H1 (cell line): ENCODE measurements at regions not wholly inside any gene's neighbourhood (a gene's known extent, or its start where the extent isn't known, plus 50 kb on each side); places are given as distances from the start of the nearest gene placed in this dataset.

Experiments used
- CTCF ChIA-PET: fragments of 300-600 bp; sonication (Branson Sonifier 250); formaldehyde crosslinking; loops from one replicate; lab custom pipeline; 2021; ENCODE audit not compliant: partially characterized antibody; lab: Charles Lee
- POLR2A ChIA-PET: fragments of 300-600 bp; sonication (Branson Sonifier 250); formaldehyde crosslinking; loops from one replicate; lab custom pipeline; 2021; ENCODE audit warnings: inconsistent platforms; ENCODE audit not compliant: partially characterized antibody; lab: Charles Lee
- DNase-seq, 2 experiments: peaks; one replicate each; pipeline versions ENCODE4 v3.0.0 to v3.0.0-alpha.2; 2010 to 2022; ENCODE audit warnings: low spot score in 2 of 2, low read depth in 1 of 2, mixed read lengths in 1 of 2
- FAIRE-seq: peaks from 2 replicates; lab custom pipeline; 2011; peaks lifted over from hg19 to GRCh38; lab: Jason Lieb, UNC
- H2AFZ ChIP-seq: 2 replicates; pipeline ENCODE4 v1.8.1; 2012; ENCODE audit warnings: low read length, inconsistent platforms
- H2AK5ac ChIP-seq: 2 replicates; pipeline ENCODE4 v1.6.1; 2013; ENCODE audit warnings: low read depth, low read length
- H2BK120ac ChIP-seq: replicated peaks from 2 replicates; pipeline ENCODE3; 2013; ENCODE audit warnings: low read depth, low read length, inconsistent platforms
- H2BK12ac ChIP-seq: 2 replicates; pipeline ENCODE4 v1.6.1; 2013; ENCODE audit warnings: low read depth, low read length
- H2BK15ac ChIP-seq: 2 replicates; pipeline ENCODE4 v1.6.1; 2013; ENCODE audit warnings: low read length
- H2BK20ac ChIP-seq: 2 replicates; pipeline ENCODE4 v1.6.1; 2013; ENCODE audit warnings: low read length
- H2BK5ac ChIP-seq: 2 replicates; pipeline ENCODE4 v1.6.1; 2013; ENCODE audit warnings: low read depth, low read length
- H3K14ac ChIP-seq: 2 replicates; pipeline ENCODE4 v1.6.1; 2013; ENCODE audit warnings: inconsistent platforms; ENCODE audit not compliant: insufficient read length
- H3K18ac ChIP-seq: 2 replicates; pipeline ENCODE4 v1.6.1; 2013; ENCODE audit warnings: low read length; ENCODE audit errors: extremely low read depth
- H3K23ac ChIP-seq: 2 replicates; pipeline ENCODE4 v1.6.1; 2013; ENCODE audit warnings: inconsistent platforms; ENCODE audit not compliant: insufficient read length
- H3K23me2 ChIP-seq: 2 replicates; pipeline ENCODE4 v1.6.1; 2013; ENCODE audit warnings: low read depth, low read length
- H3K27ac ChIP-seq: 2 replicates; pipeline ENCODE4 v1.6.1; 2011; ENCODE audit warnings: low read depth, low read length, inconsistent platforms
- H3K27me3 ChIP-seq, 4 experiments: replicated peaks in 1 of 4; 1 replicate in 1 of 4; 2 replicates in 3 of 4; pipeline versions ENCODE4 v1.6.1 to v1.8.1; 2011 to 2013; ENCODE audit warnings: low read length in 3 of 4, mild to moderate bottlenecking in 3 of 4, inconsistent platforms in 2 of 4, mixed read lengths in 2 of 4, moderate library complexity in 1 of 4; ENCODE audit not compliant: control insufficient read depth in 3 of 4, insufficient read depth in 3 of 4; ENCODE audit errors: extremely low read depth in 1 of 4
- H3K36me3 ChIP-seq, 4 experiments: 2 replicates each; pipeline versions ENCODE4 v1.6.1 to v1.8.1; 2011 to 2013; ENCODE audit warnings: mild to moderate bottlenecking in 4 of 4, low read length in 3 of 4, moderate library complexity in 2 of 4, control low read depth in 1 of 4, inconsistent platforms in 1 of 4; ENCODE audit not compliant: insufficient read depth in 4 of 4, control insufficient read depth in 2 of 4
- H3K4ac ChIP-seq: replicated peaks from 2 replicates; pipeline ENCODE3; 2013; ENCODE audit warnings: low read length, low read depth, mixed read lengths, inconsistent platforms; ENCODE audit not compliant: insufficient read length
- H3K4me1 ChIP-seq, 4 experiments: replicated peaks in 1 of 4; 1 replicate in 1 of 4; 2 replicates in 3 of 4; pipeline versions ENCODE4 v1.6.1 to v1.8.1; 2011 to 2013; ENCODE audit warnings: low read length in 3 of 4, inconsistent platforms in 2 of 4, mixed read lengths in 1 of 4; ENCODE audit not compliant: insufficient read depth in 4 of 4, control insufficient read depth in 3 of 4
- H3K4me2 ChIP-seq, 2 experiments: 2 replicates each; pipeline versions ENCODE4 v1.6.1 to v1.8.1; 2011 to 2013; ENCODE audit warnings: low read depth in 2 of 2, low read length in 2 of 2, control low read depth in 1 of 2, inconsistent platforms in 1 of 2, mild to moderate bottlenecking in 1 of 2; ENCODE audit not compliant: insufficient read depth in 1 of 2
- H3K4me3 ChIP-seq, 4 experiments: fragments of 200-600, 300-600 bp in 1 of 4; sonication (generic), shearing (Covaris generic), sonication (Bioruptor Twin) in 1 of 4; 2 replicates each; pipeline versions ENCODE4 v1.5.1 to v1.8.1; 2011 to 2016; ENCODE audit warnings: low read length in 4 of 4, low read depth in 3 of 4, control low read depth in 2 of 4, inconsistent platforms in 2 of 4, mild to moderate bottlenecking in 2 of 4, mixed read lengths in 1 of 4, moderate library complexity in 1 of 4; ENCODE audit not compliant: insufficient read depth in 2 of 4; ENCODE audit errors: extremely low read depth in 1 of 4
- H3K56ac ChIP-seq: replicated peaks from 2 replicates; pipeline ENCODE3; 2013; ENCODE audit warnings: low read depth, mild to moderate bottlenecking, mixed read lengths, low read length, inconsistent platforms; ENCODE audit not compliant: insufficient read length
- H3K79me1 ChIP-seq: 2 replicates; pipeline ENCODE4 v1.6.1; 2013; ENCODE audit warnings: low read depth, low read length, control low read depth
- H3K79me2 ChIP-seq, 2 experiments: 2 replicates each; pipeline versions ENCODE4 v1.6.1 to v1.8.1; 2012 to 2013; ENCODE audit warnings: low read length in 2 of 2, mild to moderate bottlenecking in 2 of 2, inconsistent platforms in 1 of 2; ENCODE audit not compliant: insufficient read depth in 2 of 2, control insufficient read depth in 1 of 2
- H3K9ac ChIP-seq, 4 experiments: replicated peaks in 1 of 4; 1 replicate in 1 of 4; 2 replicates in 3 of 4; pipeline versions ENCODE4 v1.6.1 to v1.8.1; 2011 to 2013; ENCODE audit warnings: low read depth in 3 of 4, low read length in 3 of 4, control low read depth in 2 of 4, mild to moderate bottlenecking in 2 of 4, moderate library complexity in 2 of 4, inconsistent platforms in 1 of 4; ENCODE audit errors: extremely low read depth in 1 of 4
- H3K9me3 ChIP-seq, 2 experiments: 2 replicates each; pipeline versions ENCODE4 v1.6.1 to v1.8.1; 2012 to 2013; ENCODE audit warnings: mild to moderate bottlenecking in 2 of 2, moderate library complexity in 2 of 2, control low read depth in 1 of 2, inconsistent platforms in 1 of 2, low read depth in 1 of 2, low read length in 1 of 2, mixed read lengths in 1 of 2; ENCODE audit not compliant: insufficient read depth in 2 of 2
- H4K20me1 ChIP-seq, 2 experiments: replicated peaks in 1 of 2; 2 replicates each; pipeline versions ENCODE3 to v1.8.1; 2011 to 2013; ENCODE audit warnings: inconsistent platforms in 2 of 2, low read length in 2 of 2, mild to moderate bottlenecking in 1 of 2; ENCODE audit not compliant: insufficient read depth in 2 of 2, control insufficient read depth in 1 of 2
- H4K5ac ChIP-seq: 2 replicates; pipeline ENCODE4 v1.6.1; 2013; ENCODE audit warnings: low read length, low read depth, mixed read lengths, inconsistent platforms; ENCODE audit not compliant: insufficient read length
- H4K8ac ChIP-seq: 2 replicates; pipeline ENCODE4 v1.8.0; 2013; ENCODE audit warnings: mild to moderate bottlenecking, moderate library complexity, low read length, inconsistent platforms; ENCODE audit not compliant: insufficient read depth; ENCODE audit errors: extremely low read depth
- H4K91ac ChIP-seq: replicated peaks from 2 replicates; pipeline ENCODE3; 2013; ENCODE audit warnings: low read length, mixed read lengths, inconsistent platforms; ENCODE audit not compliant: insufficient read length
- POLR2AphosphoS5 ChIP-seq: IDR thresholded peaks from 2 replicates; pipeline ENCODE4 v1.6.1; 2011; ENCODE audit warnings: low read depth, low read length
- TEAD4 ChIP-seq: IDR thresholded peaks from 2 replicates; pipeline ENCODE4 v1.6.1; 2012; ENCODE audit warnings: low read depth, low read length, inconsistent platforms, mixed read lengths
- WGBS, 2 experiments: shearing (Covaris generic) in 1 of 2; methylation state at CpG; one replicate each; pipeline versions ENCODE4 v1.1.6 to v1.1.7; 2013 to 2015; ENCODE audit warnings: low lambda C conversion rate in 2 of 2, mixed read lengths in 2 of 2, inconsistent platforms in 1 of 2, low coverage in 1 of 2, missing lambda C conversion rate in 1 of 2; ENCODE audit not compliant: insufficient replicate concordance in 2 of 2, insufficient coverage in 1 of 2, insufficient read length in 1 of 2; ENCODE audit errors: extremely low coverage in 1 of 2, missing lambda C conversion rate in 1 of 2; 5-methylcytosine and 5-hydroxymethylcytosine counted together

GRCh38 chr7:131637859-131638258 lies 81.4 kb upstream of the PODXL start:
- Histone ChIP-seq H2BK12ac (peak overlapping the region; percentile 97; the same call in 1 of the 2 replicates), H2BK15ac (peak overlapping the region; percentile 65; the same call in 1 of the 2 replicates), H3K18ac (peak overlapping the region; percentile 64), H4K20me1 (no peaks in the 10 kb centered on the region), H3K27me3 (peaks cover 0 to 3% (median 0%) of the 10 kb centered on the region in 4 experiments; a peak in 1 of 7 replicates), H3K9me3 (no peaks in the 10 kb centered on the region), H3K23me2 (no peaks in the 10 kb centered on the region), H3K9ac (no peak overlapping the region), H3K23ac (no peak overlapping the region), H4K8ac (no peak overlapping the region; the same call in 1 of the 2 replicates), H2BK5ac (peak overlapping the region; percentile 47; the same call in 1 of the 2 replicates), H3K4me1 (peaks cover 0 to 15% (median 5%) of the 10 kb centered on the region in 4 experiments; a peak in 3 of 7 replicates), H3K56ac (no peak overlapping the region), H3K79me2 (no peaks in the 10 kb centered on the region), H3K36me3 (no peaks in the 10 kb centered on the region), H3K4ac (no peak overlapping the region), H4K5ac (no peak overlapping the region), H2BK20ac (peak overlapping the region; percentile 98; the same call in 1 of the 2 replicates), H2AK5ac (0 out of 2 replicates have a peak overlapping the region, but pooled peaks have one; percentile 60), H3K14ac (no peak overlapping the region), H3K4me3 (no peak overlapping the region), H2AFZ (no peak overlapping the region), H3K4me2 (no peak overlapping the region), H3K27ac (no peak overlapping the region), H3K79me1 (no peaks in the 10 kb centered on the region), H2BK120ac (peak overlapping the region; percentile 67), H4K91ac (peak overlapping the region; percentile 75)
- TF ChIP-seq POLR2AphosphoS5 (no peak), TEAD4 (0 out of 2 replicates have a peak, but pooled peaks have one; percentile 29)
- ChIA-PET POLR2A (interaction anchor here (0.6 to 3.5 kb wide), 3 partner anchors 11 to 143 kb away, joined by 3 to 9 read pairs (median 4); no protein-coding TSS in a partner anchor), CTCF (interaction anchor here (1.1 to 4.9 kb wide), 8 partner anchors 10 to 131 kb away, joined by 3 to 38 read pairs (median 6); no protein-coding TSS in a partner anchor)
- FAIRE-seq, result no peak
- WGBS, 2 experiments, result 78% methylated on average over 7 of the region's 8 CpGs; no CpG with 5 or more reads in 1 of the 2 experiments
- no peak for DNase-seq
